K562 (cell line): ENCODE measurements at regions not wholly inside any gene's neighbourhood (a gene's known extent, or its start where the extent isn't known, plus 50 kb on each side); places are given as distances from the start of the nearest gene placed in this dataset.

Source experiments
- ATAC-seq: fragments of 200-7000 bp; cut with Tn5 transposase; 3 replicates; pipeline ENCODE4 v1.9.1; 2020; ENCODE audit warnings: moderate library complexity
- BruUV-seq: library from RNA; stranded (reverse); fragments of 400-500 nt; replicated peaks from 2 replicates; lab custom pipeline; 2021; lab: Mats Ljungman, UMichigan
- CTCF ChIA-PET: fragments of 300-600 bp; formaldehyde crosslinking; extraction: SDS; loops from one replicate; lab custom pipeline; 2021; ENCODE audit warnings: low intra/inter-chr PET ratio; lab: Yijun Ruan, JAX
- POLR2A ChIA-PET: fragments of 300-600, 350-650 bp; sonication (Branson Sonifier 250); formaldehyde crosslinking; extraction: SDS; loops from one replicate; lab custom pipeline; 2021; ENCODE audit warnings: antibody characterized with exemption, inconsistent platforms; lab: Yijun Ruan, JAX
- DNase-seq, 4 experiments: peaks; one replicate each; pipeline versions ENCODE4 v3.0.0 to v3.0.0-alpha.2; 2011 to 2018; ENCODE audit warnings: low spot score in 3 of 4, mixed read lengths in 3 of 4; ENCODE audit errors: extremely low read depth in 1 of 4
- FAIRE-seq: peaks from 2 replicates; lab custom pipeline; 2011; peaks lifted over from hg19 to GRCh38; lab: Jason Lieb, UNC
- H2AFZ ChIP-seq: 2 replicates; pipeline ENCODE4 v1.6.0; 2011; ENCODE audit warnings: low read depth, low read length, control low read depth, inconsistent platforms
- H3K27ac ChIP-seq: fragments of 200-600 bp; 3 replicates; pipeline ENCODE4 v1.8.0; 2011; ENCODE audit warnings: low read depth, mild to moderate bottlenecking, control low read depth, inconsistent platforms, low read length, moderate library complexity, mixed read lengths; ENCODE audit errors: extremely low read depth
- H3K27me3 ChIP-seq, 2 experiments: fragments of 300-600 bp in 1 of 2; 2 replicates in 1 of 2; 3 replicates in 1 of 2; pipeline versions ENCODE4 v1.6.0 to v1.8.0; 2011; ENCODE audit warnings: inconsistent platforms in 2 of 2, low read length in 2 of 2, mild to moderate bottlenecking in 1 of 2, mixed read lengths in 1 of 2, moderate library complexity in 1 of 2; ENCODE audit not compliant: control insufficient read depth in 2 of 2, insufficient read depth in 2 of 2
- H3K36me3 ChIP-seq: fragments of 300-600 bp; 3 replicates; pipeline ENCODE4 v1.8.0; 2011; ENCODE audit warnings: mild to moderate bottlenecking, low read length, inconsistent platforms; ENCODE audit not compliant: control insufficient read depth, insufficient read depth
- H3K4me1 ChIP-seq, 2 experiments: fragments of 200-600 bp in 1 of 2; replicated peaks in 1 of 2; 2 replicates in 1 of 2; 3 replicates in 1 of 2; pipeline versions ENCODE4 v1.5.1 to v1.8.0; 2011; ENCODE audit warnings: inconsistent platforms in 2 of 2, low read length in 2 of 2, mild to moderate bottlenecking in 1 of 2, mixed read lengths in 1 of 2, moderate library complexity in 1 of 2; ENCODE audit not compliant: control insufficient read depth in 2 of 2, insufficient read depth in 2 of 2
- H3K4me2 ChIP-seq: 2 replicates; pipeline ENCODE4 v1.6.1; 2011; ENCODE audit warnings: low read length, control low read depth, inconsistent platforms, mixed read lengths; ENCODE audit not compliant: insufficient read depth
- H3K4me3 ChIP-seq: fragments of 200-600 bp; sonication (generic), shearing (Covaris generic); 2 replicates; pipeline ENCODE4 v1.5.1; 2016; ENCODE audit warnings: control low read depth, inconsistent platforms
- H3K79me2 ChIP-seq: fragments of 200-600 bp; 3 replicates; pipeline ENCODE4 v1.8.0; 2011; ENCODE audit warnings: low read length, inconsistent platforms; ENCODE audit not compliant: control insufficient read depth, insufficient read depth
- H3K9ac ChIP-seq, 2 experiments: 2 replicates each; pipeline versions ENCODE4 v1.6.0 to v1.6.1; 2011; ENCODE audit warnings: low read depth in 2 of 2, low read length in 2 of 2, control low read depth in 1 of 2, inconsistent platforms in 1 of 2, mild to moderate bottlenecking in 1 of 2, mixed read lengths in 1 of 2; ENCODE audit not compliant: insufficient read depth in 1 of 2
- H3K9me1 ChIP-seq: one replicate; pipeline ENCODE4 v1.6.0; 2011; ENCODE audit warnings: inconsistent platforms, mild to moderate bottlenecking, low read length, moderate library complexity; ENCODE audit not compliant: control insufficient read depth, insufficient read depth
- H3K9me3 ChIP-seq: replicated peaks from 2 replicates; pipeline ENCODE4 v1.5.1; 2011; ENCODE audit warnings: low read depth, low read length, inconsistent platforms; ENCODE audit not compliant: control insufficient read depth, insufficient read depth
- H4K20me1 ChIP-seq: replicated peaks from 2 replicates; pipeline ENCODE4 v1.6.1; 2011; ENCODE audit warnings: low read length, inconsistent platforms, mixed read lengths; ENCODE audit not compliant: control insufficient read depth, insufficient read depth
- BRD4 ChIP-seq: fragments of 200-600 bp; sonication (generic); IDR thresholded peaks from 2 replicates; pipeline ENCODE4 v1.6.1; 2017; ENCODE audit warnings: inconsistent platforms
- CBX2 ChIP-seq: fragments of 200-600 bp; sonication (generic); IDR thresholded peaks from one replicate; pipeline ENCODE4 v1.6.1; 2012; ENCODE audit warnings: mild to moderate bottlenecking, low read length, inconsistent platforms; ENCODE audit not compliant: insufficient read depth, poor library complexity, severe bottlenecking
- CSDE1 ChIP-seq, 2 experiments: fragments of 450-650 bp; IDR thresholded peaks; 2 replicates each; pipeline ENCODE4 v1.6.1; 2016; ENCODE audit warnings: mild to moderate bottlenecking in 1 of 2
- GATAD2A ChIP-seq: fragments of 450-650 bp; IDR thresholded peaks from 2 replicates; pipeline ENCODE4 v1.6.1; 2017
- KLF16 ChIP-seq: IDR thresholded peaks from 2 replicates; pipeline ENCODE4 v1.6.1; 2016; ENCODE audit warnings: antibody characterized with exemption
- OTX1 ChIP-seq: fragments of 450-650 bp; formaldehyde crosslinking; IDR thresholded peaks from 2 replicates; pipeline ENCODE4 v1.4.0; 2022; ENCODE audit warnings: mild to moderate bottlenecking
- PHTF2 ChIP-seq: fragments of 250-450 bp; sonication (Bioruptor Pico); IDR thresholded peaks from 2 replicates; pipeline ENCODE4 v1.5.0; 2021; ENCODE audit warnings: mild to moderate bottlenecking
- ZNF140 ChIP-seq: fragments of 250-450 bp; sonication (Bioruptor Pico); IDR thresholded peaks from 2 replicates; pipeline ENCODE4 v1.8.0; 2021; ENCODE audit warnings: moderate library complexity, mild to moderate bottlenecking, inconsistent platforms
- WGBS: fragments of 100-300 bp; shearing (Covaris generic); methylation state at CpG from one replicate; pipeline ENCODE4 v1.1.6; 2016; ENCODE audit warnings: low coverage, mixed read lengths; ENCODE audit not compliant: insufficient coverage; ENCODE audit errors: missing lambda C conversion rate; 5-methylcytosine and 5-hydroxymethylcytosine counted together
- in situ Hi-C: fragments of 300-500 bp; cut with MboI; formaldehyde crosslinking; loops from 4 replicates; pipeline ENCODE4 v1.15.0; 2018; ENCODE audit warnings: inconsistent platforms, mixed read lengths
- intact Hi-C: fragments of 100-400 bp; cut with micrococcal nuclease; formaldehyde crosslinking; loops from 2 replicates; pipeline ENCODE4 v1.14.2; 2022
- TF ChIP-seq, protein P1 (sequence below), 2 experiments: fragments of 450-650 bp in 1 of 2; sonication (generic) in 1 of 2; formaldehyde crosslinking; conservative IDR thresholded peaks; 2 replicates each; pipeline versions ENCODE4 v1.4.0 to v1.8.1; 2020 to 2022; ENCODE audit warnings: mild to moderate bottlenecking in 1 of 2, missing genetic modification reagents in 1 of 2

DNA sequence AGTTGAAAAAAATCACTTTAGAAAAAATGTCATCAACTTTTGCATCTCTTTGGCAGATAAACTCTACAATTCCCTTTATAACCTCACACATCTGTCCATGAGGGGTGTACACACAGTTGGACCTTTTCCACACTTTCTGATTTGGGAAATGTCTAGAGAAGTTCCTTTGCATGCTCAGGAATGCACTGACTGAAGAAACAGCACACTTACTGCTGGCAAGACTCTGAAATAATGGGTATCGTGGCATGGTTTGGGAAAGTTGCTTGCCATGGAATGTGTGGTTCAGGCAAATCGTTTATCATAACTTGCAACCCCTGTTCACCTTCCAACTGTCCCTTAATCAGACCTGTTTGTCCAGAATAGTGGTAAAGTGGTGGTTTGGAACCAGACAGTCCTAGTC is 135.3 kb upstream of the TGFBR2 start:
- Histone ChIP-seq H3K9me3 (no peaks in the 10 kb centered on the region), H3K9ac (no peak overlapping the region), H3K27me3 (no peaks in the 10 kb centered on the region), H3K36me3 (no peaks in the 10 kb centered on the region), H3K4me1 (no peaks in the 10 kb centered on the region), H4K20me1 (no peaks in the 10 kb centered on the region), H2AFZ (no peak overlapping the region), H3K4me2 (no peak overlapping the region), H3K79me2 (no peaks in the 10 kb centered on the region), H3K9me1 (no peaks in the 10 kb centered on the region), H3K4me3 (no peak overlapping the region), H3K27ac (no peak overlapping the region)
- in situ Hi-C loops (no loop called here), intact Hi-C loops (no loop called here)
- WGBS = 0% methylated on average over 2 of the region's 2 CpGs
- TF ChIP-seq, protein P1, sequence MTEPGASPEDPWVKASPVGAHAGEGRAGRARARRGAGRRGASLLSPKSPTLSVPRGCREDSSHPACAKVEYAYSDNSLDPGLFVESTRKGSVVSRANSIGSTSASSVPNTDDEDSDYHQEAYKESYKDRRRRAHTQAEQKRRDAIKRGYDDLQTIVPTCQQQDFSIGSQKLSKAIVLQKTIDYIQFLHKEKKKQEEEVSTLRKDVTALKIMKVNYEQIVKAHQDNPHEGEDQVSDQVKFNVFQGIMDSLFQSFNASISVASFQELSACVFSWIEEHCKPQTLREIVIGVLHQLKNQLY (CRISPR knock-in tag; conservative IDR thresholded peaks at IDR 0.05) = no peak
- no peak for TF ChIP-seq ZNF140 (CRISPR knock-in tag)
- no peak for FAIRE-seq
- BruUV-seq = no TSS peak
- ATAC-seq = no peak
- ChIA-PET POLR2A (no interaction called here), CTCF (no interaction called here)
- DNase-seq = no peak

- no peak for ATAC-seq
- no peak for FAIRE-seq
- Histone ChIP-seq H3K79me2 (no peaks in the 10 kb centered on the region), H3K4me1 (no peaks in the 10 kb centered on the region), H3K27ac (no peak overlapping the region), H3K4me3 (no peak overlapping the region), H3K9me3 (no peaks in the 10 kb centered on the region), H3K4me2 (no peak overlapping the region), H4K20me1 (no peaks in the 10 kb centered on the region), H2AFZ (no peak overlapping the region), H3K36me3 (no peaks in the 10 kb centered on the region), H3K27me3 (no peaks in the 10 kb centered on the region), H3K9ac (no peak overlapping the region), H3K9me1 (no peaks in the 10 kb centered on the region)
- ChIA-PET POLR2A (no interaction called here), CTCF (no interaction called here)
- intact Hi-C loops (no loop called here), in situ Hi-C loops (no loop called here)
- DNase-seq = no peak
- BruUV-seq = no TSS peak
- TF ChIP-seq GATAD2A (no peak), PHTF2 (no peak), BRD4 (no peak), KLF16 (no peak), OTX1 (CRISPR knock-in tag) (no peak), CBX2 (no peak), CSDE1 (IDR thresholded peaks at IDR 0.05) (no peak)
These were observed 134.5 kb upstream of the TGFBR2 start for GRCh38 chr3:30471796-30472489.
